KMS-11 (cell line): ENCODE measurements at regions not wholly inside any gene's neighbourhood (a gene's known extent, or its start where the extent isn't known, plus 50 kb on each side); places are given as distances from the start of the nearest gene placed in this dataset.

Source experiments
- H2AFZ ChIP-seq: fragments of 200-600 bp; sonication (generic); 2 replicates; pipeline ENCODE4 v1.6.1; 2016; ENCODE audit warnings: antibody characterized with exemption, mixed run types, low read depth
- H3K27ac ChIP-seq: fragments of 200-600 bp; sonication (generic); 2 replicates; pipeline ENCODE4 v1.6.1; 2016; ENCODE audit warnings: mild to moderate bottlenecking, mixed run types
- H3K27me3 ChIP-seq: fragments of 200-600 bp; sonication (generic); 2 replicates; pipeline ENCODE4 v1.6.1; 2017; ENCODE audit warnings: mild to moderate bottlenecking, low read depth, mixed run types, moderate library complexity; ENCODE audit not compliant: insufficient read depth
- H3K36me3 ChIP-seq: fragments of 200-600 bp; sonication (generic); 2 replicates; pipeline ENCODE4 v1.6.1; 2017; ENCODE audit warnings: mild to moderate bottlenecking, mixed run types; ENCODE audit not compliant: insufficient read depth
- H3K4me1 ChIP-seq: fragments of 200-600 bp; sonication (generic); 2 replicates; pipeline ENCODE4 v1.6.1; 2016; ENCODE audit warnings: mild to moderate bottlenecking, low read depth, mixed run types; ENCODE audit not compliant: poor library complexity, severe bottlenecking
- H3K4me2 ChIP-seq: fragments of 200-600 bp; sonication (generic); 2 replicates; pipeline ENCODE4 v1.7.0; 2016; ENCODE audit warnings: mild to moderate bottlenecking, mixed run types
- H3K4me3 ChIP-seq: fragments of 200-600 bp; sonication (generic); IDR thresholded peaks from 2 replicates; pipeline ENCODE4 v1.6.1; 2017; ENCODE audit warnings: low read depth, low read length, mixed read lengths; ENCODE audit not compliant: insufficient read depth
- H3K79me2 ChIP-seq: fragments of 200-600 bp; sonication (generic); 2 replicates; pipeline ENCODE4 v1.6.1; 2016; ENCODE audit warnings: low read depth, mixed run types; ENCODE audit not compliant: insufficient read depth
- H3K9ac ChIP-seq: fragments of 200-600 bp; sonication (generic); 2 replicates; pipeline ENCODE4 v1.6.1; 2016; ENCODE audit warnings: mild to moderate bottlenecking, mixed run types
- H4K20me1 ChIP-seq: fragments of 200-600 bp; sonication (generic); 2 replicates; pipeline ENCODE4 v1.6.1; 2016; ENCODE audit warnings: mild to moderate bottlenecking, mixed run types; ENCODE audit not compliant: insufficient read depth
- CTCF ChIP-seq: fragments of 200-600 bp; sonication (generic); conservative IDR thresholded peaks from 2 replicates; pipeline ENCODE4 v1.6.1; 2017; ENCODE audit warnings: low read depth, mild to moderate bottlenecking, antibody characterized with exemption, low read length, moderate library complexity, mixed read lengths

- H3K4me1 ChIP-seq: no peaks in the 10 kb centered on the region
- no peak overlapping the region for H3K9ac ChIP-seq
- H3K27ac ChIP-seq: no peak overlapping the region
- TF ChIP-seq CTCF: no peak
- H3K27me3 ChIP-seq: peaks cover 3% of the 10 kb centered on the region; the same call in 1 of the 2 replicates
- H3K4me2 ChIP-seq: no peak overlapping the region
- no peak overlapping the region for H3K4me3 ChIP-seq
- no peaks in the 10 kb centered on the region for H4K20me1 ChIP-seq
- no peaks in the 10 kb centered on the region for H3K79me2 ChIP-seq
- H2AFZ ChIP-seq: no peak overlapping the region
- H3K36me3 ChIP-seq: no peaks in the 10 kb centered on the region
Measured at GRCh38 chr4:1475277-1476139, 69.3 kb upstream of the NKX1-1 start.

- Histone ChIP-seq H3K27ac (no peak overlapping the region), H3K36me3 (no peaks in the 10 kb centered on the region), H4K20me1 (no peaks in the 10 kb centered on the region), H3K9ac (no peak overlapping the region), H2AFZ (no peak overlapping the region), H3K4me2 (no peak overlapping the region), H3K4me1 (no peaks in the 10 kb centered on the region), H3K4me3 (no peak overlapping the region), H3K27me3 (peaks cover 3% of the 10 kb centered on the region; the same call in 1 of the 2 replicates), H3K79me2 (no peaks in the 10 kb centered on the region)
- TF ChIP-seq CTCF: no peak
Measured at GRCh38 chr4:1474126-1475090, 68.2 kb upstream of the NKX1-1 start.

DNA sequence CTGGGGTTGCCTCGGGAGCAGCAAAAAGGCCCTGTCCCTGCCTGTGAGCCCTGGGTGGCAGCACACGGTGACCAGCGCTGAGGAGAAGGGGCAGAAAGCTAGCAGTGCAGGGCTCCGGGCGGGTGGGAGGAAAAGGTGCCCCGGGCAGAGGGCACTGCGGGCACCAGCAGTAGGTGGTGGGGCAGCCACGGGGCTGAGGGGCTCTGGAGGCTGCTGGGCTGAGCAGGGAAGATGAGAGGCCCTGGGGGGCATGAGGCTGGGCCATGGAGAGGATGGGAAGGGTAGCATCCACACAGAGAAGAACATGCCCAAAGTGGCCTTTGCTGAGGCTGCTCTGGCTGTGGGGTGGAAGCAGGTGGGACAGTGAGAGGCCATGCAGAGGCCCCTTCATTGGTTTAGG lies 67.5 kb upstream of the NKX1-1 start:
- TF ChIP-seq CTCF: no peak
- Histone ChIP-seq H3K4me2 (no peak overlapping the region), H3K9ac (no peak overlapping the region), H4K20me1 (no peaks in the 10 kb centered on the region), H3K36me3 (no peaks in the 10 kb centered on the region), H3K27me3 (peaks cover 3% of the 10 kb centered on the region; the same call in 1 of the 2 replicates), H2AFZ (no peak overlapping the region), H3K79me2 (no peaks in the 10 kb centered on the region), H3K4me3 (no peak overlapping the region), H3K4me1 (no peaks in the 10 kb centered on the region), H3K27ac (no peak overlapping the region)

DNA sequence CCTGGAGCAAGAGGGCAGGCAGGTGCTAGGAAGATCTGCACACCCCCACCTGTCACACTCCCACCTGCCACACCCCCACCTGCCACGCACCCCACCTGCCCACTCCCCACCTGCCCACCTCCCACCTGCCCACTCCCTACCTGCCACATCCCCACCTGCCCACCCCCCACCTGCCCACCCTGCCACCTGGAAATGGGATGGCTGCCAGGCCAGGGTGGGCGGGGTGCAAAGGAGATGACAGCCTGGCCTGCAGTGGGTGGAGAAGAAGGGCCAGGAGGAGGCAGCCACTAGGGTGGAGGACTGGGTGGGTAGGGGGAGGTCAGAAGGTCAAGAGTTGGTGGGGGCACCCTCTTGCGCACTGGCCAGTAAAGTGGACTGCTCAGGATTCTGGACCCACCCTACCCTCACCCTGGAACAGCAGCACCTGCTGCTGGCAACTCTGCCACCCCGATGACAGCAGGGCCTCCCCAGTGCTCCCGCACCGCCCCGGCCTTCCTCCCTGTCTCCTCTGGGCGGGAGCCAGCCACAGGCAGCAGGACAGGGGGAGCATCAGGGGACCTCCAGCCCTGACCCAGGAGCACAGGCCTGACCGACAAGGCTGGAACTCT lies 66.8 kb upstream of the NKX1-1 start:
- Histone ChIP-seq H4K20me1 (no peaks in the 10 kb centered on the region), H2AFZ (no peak overlapping the region), H3K27me3 (peaks cover 3% of the 10 kb centered on the region; the same call in 1 of the 2 replicates), H3K79me2 (no peaks in the 10 kb centered on the region), H3K4me1 (no peaks in the 10 kb centered on the region), H3K4me3 (no peak overlapping the region), H3K27ac (no peak overlapping the region), H3K4me2 (no peak overlapping the region), H3K36me3 (no peaks in the 10 kb centered on the region), H3K9ac (no peak overlapping the region)
- no peak for TF ChIP-seq CTCF
